ENCODE measurements at regions not wholly inside any gene's neighbourhood (a gene's known extent, or its start where the extent isn't known, plus 50 kb on each side); places are given as distances from the start of the nearest gene placed in this dataset.

DNA sequence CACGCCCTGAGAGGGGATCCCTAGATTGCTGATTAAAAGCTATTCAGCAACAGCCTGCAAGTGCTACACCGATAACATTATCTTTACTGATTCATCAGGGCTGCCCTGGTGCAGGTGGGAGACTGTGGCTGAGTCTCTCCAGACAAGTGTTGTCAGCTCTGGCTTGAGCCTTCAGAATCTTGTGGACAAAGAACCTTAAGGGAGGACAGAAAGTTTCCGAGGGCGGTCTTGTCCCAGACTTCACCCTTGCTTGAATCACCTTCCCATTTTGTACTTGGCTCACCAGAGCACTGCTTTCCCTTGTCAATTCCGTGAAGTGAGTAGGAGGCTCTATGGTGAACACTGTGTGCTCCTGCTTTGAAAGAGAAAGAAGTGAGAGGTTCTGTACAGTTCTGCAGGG lies 88.6 kb upstream of the PCSK2 start:
- no peak overlapping the region for H3K4me3 ChIP-seq (ENCODE audit: low read depth, low read length, poor library complexity, severe bottlenecking)
- H3K9me3 ChIP-seq (ENCODE audit: low read depth, low read length, poor library complexity, severe bottlenecking): no peaks in the 10 kb centered on the region
- H3K36me3 ChIP-seq (ENCODE audit: insufficient read depth, low read length, poor library complexity, severe bottlenecking): no peaks in the 10 kb centered on the region
- no peak for TF ChIP-seq EZH2 (IDR thresholded peaks at IDR 0.05; ENCODE audit: borderline replicate concordance, low read depth, low read length, poor library complexity, severe bottlenecking)
- TF ChIP-seq, protein P1, sequence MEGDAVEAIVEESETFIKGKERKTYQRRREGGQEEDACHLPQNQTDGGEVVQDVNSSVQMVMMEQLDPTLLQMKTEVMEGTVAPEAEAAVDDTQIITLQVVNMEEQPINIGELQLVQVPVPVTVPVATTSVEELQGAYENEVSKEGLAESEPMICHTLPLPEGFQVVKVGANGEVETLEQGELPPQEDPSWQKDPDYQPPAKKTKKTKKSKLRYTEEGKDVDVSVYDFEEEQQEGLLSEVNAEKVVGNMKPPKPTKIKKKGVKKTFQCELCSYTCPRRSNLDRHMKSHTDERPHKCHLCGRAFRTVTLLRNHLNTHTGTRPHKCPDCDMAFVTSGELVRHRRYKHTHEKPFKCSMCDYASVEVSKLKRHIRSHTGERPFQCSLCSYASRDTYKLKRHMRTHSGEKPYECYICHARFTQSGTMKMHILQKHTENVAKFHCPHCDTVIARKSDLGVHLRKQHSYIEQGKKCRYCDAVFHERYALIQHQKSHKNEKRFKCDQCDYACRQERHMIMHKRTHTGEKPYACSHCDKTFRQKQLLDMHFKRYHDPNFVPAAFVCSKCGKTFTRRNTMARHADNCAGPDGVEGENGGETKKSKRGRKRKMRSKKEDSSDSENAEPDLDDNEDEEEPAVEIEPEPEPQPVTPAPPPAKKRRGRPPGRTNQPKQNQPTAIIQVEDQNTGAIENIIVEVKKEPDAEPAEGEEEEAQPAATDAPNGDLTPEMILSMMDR (conservative IDR thresholded peaks at IDR 0.05; ENCODE audit: low read depth, low read length): no peak
- no peaks in the 10 kb centered on the region for H3K4me1 ChIP-seq (ENCODE audit: insufficient read depth, low read length, poor library complexity, severe bottlenecking)
- no peak overlapping the region for H3K27ac ChIP-seq (ENCODE audit: low read depth, low read length, poor library complexity, severe bottlenecking)
- DNase-seq (ENCODE audit: low spot score): no peak
- ChIA-PET CTCF (no interaction called here), POLR2A (ENCODE audit: low non-redundant PET) (no interaction called here)
- no TSS peak for BruUV-seq (replicated peaks)
- no peaks in the 10 kb centered on the region for H3K27me3 ChIP-seq (replicated peaks; ENCODE audit: insufficient read depth, low read depth, low read length, poor library complexity)
- intact Hi-C loops (cut with micrococcal nuclease; ENCODE audit: unreplicated experiment): no loop called here

DNA sequence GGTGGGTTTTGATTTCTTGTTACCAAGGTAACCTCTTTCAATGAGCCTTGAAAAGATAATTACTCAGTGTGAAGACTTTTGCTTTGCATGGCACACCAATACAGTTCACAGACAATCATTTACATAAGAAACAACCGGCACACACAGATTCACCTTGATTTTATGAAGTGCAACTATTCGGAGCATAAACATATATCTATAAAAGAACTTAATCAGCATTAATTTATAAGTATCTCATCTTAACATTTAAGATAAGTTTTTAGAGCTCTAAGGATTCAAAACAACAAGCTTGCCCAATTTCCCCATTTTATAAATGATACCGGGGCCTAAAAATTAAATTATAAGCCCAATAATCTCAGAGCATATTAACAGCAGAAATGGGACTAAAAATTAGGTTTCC lies 85.9 kb upstream of the PCSK2 start:
- TF ChIP-seq, protein P1 (conservative IDR thresholded peaks at IDR 0.05; ENCODE audit: low read depth, low read length): no peak
- no peak for TF ChIP-seq EZH2 (IDR thresholded peaks at IDR 0.05; ENCODE audit: borderline replicate concordance, low read depth, low read length, poor library complexity, severe bottlenecking)
- Histone ChIP-seq H3K36me3 (ENCODE audit: insufficient read depth, low read length, poor library complexity, severe bottlenecking) (no peaks in the 10 kb centered on the region), H3K4me1 (ENCODE audit: insufficient read depth, low read length, poor library complexity, severe bottlenecking) (no peaks in the 10 kb centered on the region), H3K9me3 (ENCODE audit: low read depth, low read length, poor library complexity, severe bottlenecking) (no peaks in the 10 kb centered on the region), H3K27ac (ENCODE audit: low read depth, low read length, poor library complexity, severe bottlenecking) (no peak overlapping the region), H3K27me3 (replicated peaks; ENCODE audit: insufficient read depth, low read depth, low read length, poor library complexity) (no peaks in the 10 kb centered on the region), H3K4me3 (ENCODE audit: low read depth, low read length, poor library complexity, severe bottlenecking) (no peak overlapping the region)
- ChIA-PET CTCF (no interaction called here), POLR2A (ENCODE audit: low non-redundant PET) (no interaction called here)
- BruUV-seq (replicated peaks): no TSS peak
- no peak for DNase-seq (ENCODE audit: low spot score)
- intact Hi-C loops (cut with micrococcal nuclease; ENCODE audit: unreplicated experiment): no loop called here

DNA sequence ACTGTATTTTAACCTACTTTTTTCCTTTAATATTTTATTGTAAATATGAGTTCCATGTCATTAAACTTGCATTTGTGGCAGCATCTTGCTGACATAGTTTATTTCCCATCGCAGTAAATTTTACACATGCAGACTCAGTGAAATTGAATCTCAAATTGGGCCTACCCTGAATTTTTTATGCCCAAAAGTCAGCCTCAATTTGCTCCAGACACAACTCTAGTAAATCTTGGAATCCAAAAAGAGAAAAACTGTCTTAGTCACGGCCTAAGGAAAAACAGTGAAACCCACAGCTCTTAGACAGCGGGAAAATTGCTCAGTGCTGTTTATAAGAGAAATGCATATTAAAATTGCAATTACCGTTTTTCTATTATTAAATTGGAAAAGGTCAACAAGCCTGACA lies 85.3 kb upstream of the PCSK2 start:
- Histone ChIP-seq H3K9me3 (ENCODE audit: low read depth, low read length, poor library complexity, severe bottlenecking) (no peaks in the 10 kb centered on the region), H3K27ac (ENCODE audit: low read depth, low read length, poor library complexity, severe bottlenecking) (no peak overlapping the region), H3K27me3 (replicated peaks; ENCODE audit: insufficient read depth, low read depth, low read length, poor library complexity) (no peaks in the 10 kb centered on the region), H3K4me3 (ENCODE audit: low read depth, low read length, poor library complexity, severe bottlenecking) (no peak overlapping the region), H3K36me3 (ENCODE audit: insufficient read depth, low read length, poor library complexity, severe bottlenecking) (no peaks in the 10 kb centered on the region), H3K4me1 (ENCODE audit: insufficient read depth, low read length, poor library complexity, severe bottlenecking) (no peaks in the 10 kb centered on the region)
- intact Hi-C loops (cut with micrococcal nuclease; ENCODE audit: unreplicated experiment): no loop called here
- BruUV-seq (replicated peaks): no TSS peak
- POLR2A ChIA-PET (ENCODE audit: low non-redundant PET): no interaction called here
- CTCF ChIA-PET: no interaction called here
- no peak for DNase-seq (ENCODE audit: low spot score)
- TF ChIP-seq, protein P1 (conservative IDR thresholded peaks at IDR 0.05; ENCODE audit: low read depth, low read length): no peak
- no peak for TF ChIP-seq EZH2 (IDR thresholded peaks at IDR 0.05; ENCODE audit: borderline replicate concordance, low read depth, low read length, poor library complexity, severe bottlenecking)
